OCI-LY1 (cell line): ENCODE measurements at regions not wholly inside any gene's neighbourhood (a gene's known extent, or its start where the extent isn't known, plus 50 kb on each side); places are given as distances from the start of the nearest gene placed in this dataset.

Experiments
- H2AFZ ChIP-seq: fragments of 200-600 bp; sonication (generic), shearing (Covaris generic); 2 replicates; pipeline ENCODE4 v1.6.0; 2014; ENCODE audit warnings: antibody characterized with exemption, mild to moderate bottlenecking, low read length
- H3F3A ChIP-seq: fragments of 200-600 bp; sonication (generic), shearing (Covaris generic); 2 replicates; pipeline ENCODE4 v1.6.0; 2014; ENCODE audit warnings: mild to moderate bottlenecking, antibody characterized with exemption, low read length, moderate library complexity; ENCODE audit not compliant: insufficient read depth
- H3K27ac ChIP-seq: fragments of 200-600 bp; sonication (generic); 2 replicates; pipeline ENCODE4 v1.5.1; 2014; ENCODE audit warnings: low read length, mixed run types, mild to moderate bottlenecking, low read depth; ENCODE audit not compliant: poor library complexity, severe bottlenecking
- H3K27me3 ChIP-seq: fragments of 200-600 bp; sonication (generic); 2 replicates; pipeline ENCODE4 v1.6.0; 2014; ENCODE audit warnings: antibody characterized with exemption, mild to moderate bottlenecking, low read length, moderate library complexity; ENCODE audit not compliant: insufficient read depth
- H3K36me3 ChIP-seq: fragments of 200-600 bp; sonication (generic); 2 replicates; pipeline ENCODE4 v1.6.1; 2014; ENCODE audit warnings: mild to moderate bottlenecking, antibody characterized with exemption, low read length, moderate library complexity, mixed read lengths; ENCODE audit not compliant: insufficient read depth
- H3K4me1 ChIP-seq: fragments of 200-600 bp; sonication (generic); 2 replicates; pipeline ENCODE4 v1.5.1; 2014; ENCODE audit warnings: mild to moderate bottlenecking, low read length, moderate library complexity; ENCODE audit not compliant: insufficient read depth, severe bottlenecking
- H3K4me2 ChIP-seq: fragments of 200-600 bp; sonication (generic), shearing (Covaris generic); 2 replicates; pipeline ENCODE4 v1.6.1; 2014; ENCODE audit warnings: low read length
- H3K4me3 ChIP-seq: fragments of 200-600 bp; sonication (generic); 2 replicates; pipeline ENCODE4 v1.5.1; 2014; ENCODE audit warnings: low read length, low read depth, mild to moderate bottlenecking, mixed read lengths; ENCODE audit not compliant: poor library complexity, severe bottlenecking
- H3K79me2 ChIP-seq: fragments of 200-600 bp; shearing (Covaris generic); 2 replicates; pipeline ENCODE4 v1.6.1; 2016; ENCODE audit warnings: mixed run types, low read length, mixed read lengths; ENCODE audit not compliant: insufficient read depth
- H3K9ac ChIP-seq: fragments of 200-600 bp; sonication (generic), shearing (Covaris generic); 2 replicates; pipeline ENCODE4 v1.6.1; 2014; ENCODE audit warnings: mild to moderate bottlenecking, low read length, mixed read lengths
- H3K9me2 ChIP-seq: fragments of 200-600 bp; sonication (generic), shearing (Covaris generic); 2 replicates; pipeline ENCODE4 v1.6.1; 2014; ENCODE audit warnings: low read depth, mild to moderate bottlenecking, low read length, mixed read lengths
- H3K9me3 ChIP-seq: fragments of 200-600 bp; shearing (Covaris generic); 2 replicates; pipeline ENCODE4 v1.6.1; 2014; ENCODE audit warnings: low read length, mixed read lengths
- H4K20me1 ChIP-seq: fragments of 200-600 bp; sonication (generic), shearing (Covaris generic); 2 replicates; pipeline ENCODE4 v1.6.0; 2016; ENCODE audit warnings: mild to moderate bottlenecking, low read length; ENCODE audit not compliant: insufficient read depth
- EZH2 ChIP-seq: fragments of 200-600 bp; sonication (generic), shearing (Covaris generic); IDR thresholded peaks from 2 replicates; pipeline ENCODE4 v1.8.0; 2017; ENCODE audit warnings: borderline replicate concordance, mixed run types, mild to moderate bottlenecking, antibody characterized with exemption, low read length, moderate library complexity, mixed read lengths
- TF ChIP-seq, protein P1 (sequence below): fragments of 200-600 bp; sonication (generic), shearing (Covaris generic); IDR thresholded peaks from 2 replicates; pipeline ENCODE4 v1.5.1; 2017; ENCODE audit warnings: mild to moderate bottlenecking, antibody characterized with exemption, low read length, moderate library complexity, mixed read lengths

GRCh38 chr7:67573639-67574038 is 577.0 kb downstream of the TYW1 start:
- no peak overlapping the region for H3K9ac ChIP-seq
- TF ChIP-seq, protein P1, sequence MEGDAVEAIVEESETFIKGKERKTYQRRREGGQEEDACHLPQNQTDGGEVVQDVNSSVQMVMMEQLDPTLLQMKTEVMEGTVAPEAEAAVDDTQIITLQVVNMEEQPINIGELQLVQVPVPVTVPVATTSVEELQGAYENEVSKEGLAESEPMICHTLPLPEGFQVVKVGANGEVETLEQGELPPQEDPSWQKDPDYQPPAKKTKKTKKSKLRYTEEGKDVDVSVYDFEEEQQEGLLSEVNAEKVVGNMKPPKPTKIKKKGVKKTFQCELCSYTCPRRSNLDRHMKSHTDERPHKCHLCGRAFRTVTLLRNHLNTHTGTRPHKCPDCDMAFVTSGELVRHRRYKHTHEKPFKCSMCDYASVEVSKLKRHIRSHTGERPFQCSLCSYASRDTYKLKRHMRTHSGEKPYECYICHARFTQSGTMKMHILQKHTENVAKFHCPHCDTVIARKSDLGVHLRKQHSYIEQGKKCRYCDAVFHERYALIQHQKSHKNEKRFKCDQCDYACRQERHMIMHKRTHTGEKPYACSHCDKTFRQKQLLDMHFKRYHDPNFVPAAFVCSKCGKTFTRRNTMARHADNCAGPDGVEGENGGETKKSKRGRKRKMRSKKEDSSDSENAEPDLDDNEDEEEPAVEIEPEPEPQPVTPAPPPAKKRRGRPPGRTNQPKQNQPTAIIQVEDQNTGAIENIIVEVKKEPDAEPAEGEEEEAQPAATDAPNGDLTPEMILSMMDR, result no peak
- no peak for TF ChIP-seq EZH2

DNA sequence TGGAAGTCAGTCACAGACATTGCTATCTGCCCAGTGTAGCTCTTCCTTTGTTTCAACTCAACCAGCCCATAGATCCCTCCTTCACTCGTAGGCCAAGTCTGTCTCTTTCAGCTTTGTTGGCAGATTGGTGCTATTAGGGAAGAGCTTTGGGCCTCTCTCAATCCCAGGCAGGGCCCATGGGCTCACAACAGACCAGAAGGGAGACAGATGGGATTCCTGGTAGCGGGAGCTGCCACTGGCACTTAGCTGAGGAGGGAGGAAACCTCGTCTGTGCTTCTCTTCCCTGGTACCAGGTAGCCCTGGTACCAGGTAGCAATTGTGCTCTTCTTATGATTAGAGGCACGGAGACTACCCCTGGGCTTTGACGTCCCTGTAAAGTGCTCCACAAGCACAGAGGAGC is 592.0 kb downstream of the TYW1 start:
- no peak overlapping the region for H3K4me3 ChIP-seq
- no peak overlapping the region for H3K4me2 ChIP-seq
- TF ChIP-seq EZH2, result no peak
- TF ChIP-seq, protein P1, result no peak
- H3K9me2 ChIP-seq, result no peaks in the 10 kb centered on the region
- H3F3A ChIP-seq, result no peaks in the 10 kb centered on the region
- H3K9me3 ChIP-seq, result no peaks in the 10 kb centered on the region
- no peaks in the 10 kb centered on the region for H4K20me1 ChIP-seq
- no peak overlapping the region for H3K27ac ChIP-seq
- H3K79me2 ChIP-seq, result no peaks in the 10 kb centered on the region
- no peak overlapping the region for H2AFZ ChIP-seq
- H3K27me3 ChIP-seq, result no peaks in the 10 kb centered on the region
- no peak overlapping the region for H3K9ac ChIP-seq
- no peaks in the 10 kb centered on the region for H3K4me1 ChIP-seq
- H3K36me3 ChIP-seq, result no peaks in the 10 kb centered on the region

More at GRCh38 chr7:67573639-67574038, 577.0 kb downstream of the TYW1 start:
- Histone ChIP-seq H3K9me3 (no peaks in the 10 kb centered on the region), H3K4me1 (no peaks in the 10 kb centered on the region), H3K4me2 (no peak overlapping the region), H3F3A (no peaks in the 10 kb centered on the region), H3K27me3 (no peaks in the 10 kb centered on the region; the same call in 1 of the 2 replicates), H3K36me3 (no peaks in the 10 kb centered on the region), H3K9me2 (no peaks in the 10 kb centered on the region), H2AFZ (no peak overlapping the region), H3K79me2 (no peaks in the 10 kb centered on the region), H4K20me1 (no peaks in the 10 kb centered on the region), H3K4me3 (no peak overlapping the region), H3K27ac (no peak overlapping the region)

DNA sequence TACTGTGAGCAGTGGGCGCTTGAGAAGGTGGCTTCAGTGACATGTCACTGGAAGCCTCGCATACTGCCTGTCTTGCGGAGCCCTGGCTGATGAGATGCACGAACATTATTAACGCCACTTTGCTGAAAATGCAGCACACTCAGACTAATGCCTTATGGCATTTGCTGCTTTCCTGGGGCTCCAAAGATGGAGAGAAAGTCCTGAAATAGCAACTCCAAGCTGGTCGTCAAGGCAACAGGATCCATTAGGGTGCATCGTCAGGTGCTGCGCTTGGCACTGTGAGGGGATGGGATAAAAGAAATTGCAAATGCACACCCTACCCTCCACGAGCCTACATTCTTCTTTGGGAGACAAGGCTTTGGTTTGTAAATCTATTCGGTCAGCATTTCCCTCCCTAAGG is 592.5 kb downstream of the TYW1 start:
- Histone ChIP-seq H3K9me2 (no peaks in the 10 kb centered on the region), H3K4me1 (no peaks in the 10 kb centered on the region), H3K27ac (no peak overlapping the region), H3F3A (no peaks in the 10 kb centered on the region), H3K79me2 (no peaks in the 10 kb centered on the region), H4K20me1 (no peaks in the 10 kb centered on the region), H3K36me3 (no peaks in the 10 kb centered on the region), H3K4me2 (no peak overlapping the region), H3K4me3 (no peak overlapping the region), H2AFZ (no peak overlapping the region), H3K9ac (no peak overlapping the region), H3K27me3 (no peaks in the 10 kb centered on the region), H3K9me3 (no peaks in the 10 kb centered on the region)
- no peak for TF ChIP-seq EZH2
- TF ChIP-seq, protein P1, result no peak
